NCI-H748 treated with DMSO at 0.1 percent for 48 hours (cell line): ENCODE measurements at regions not wholly inside any gene's neighbourhood (a gene's known extent, or its start where the extent isn't known, plus 50 kb on each side); places are given as distances from the start of the nearest gene placed in this dataset.

Experiments
- DNase-seq: peaks from one replicate; lab custom pipeline; 2025; lab: John Stamatoyannopoulos, UW

GRCh38 chr17:70654706-70655105 is 485.4 kb downstream of the KCNJ2 start:
- no peak for DNase-seq

GRCh38 chr17:70655176-70655958 is 486.0 kb downstream of the KCNJ2 start:
- no peak for DNase-seq

- DNase-seq, result no peak
Observed at GRCh38 chr17:70658317-70658716, 489.0 kb downstream of the KCNJ2 start.

- DNase-seq, result no peak
Observed at GRCh38 chr17:70658840-70659239, 489.5 kb downstream of the KCNJ2 start.

- peak; percentile 82 for DNase-seq
Observed at GRCh38 chr17:70661342-70662222, 492.2 kb downstream of the KCNJ2 start.

- no peak for DNase-seq
Observed at GRCh38 chr17:70668276-70668937, 499.1 kb downstream of the KCNJ2 start.

GRCh38 chr17:70668938-70669778 is 499.8 kb downstream of the KCNJ2 start:
- DNase-seq, result no peak

GRCh38 chr17:70674061-70674460 is 504.7 kb downstream of the KCNJ2 start:
- DNase-seq, result no peak

- DNase-seq, result no peak
Observed at GRCh38 chr17:70675070-70675590, 505.8 kb downstream of the KCNJ2 start.

- DNase-seq, result peak; percentile 25
Observed at GRCh38 chr17:70677783-70678647, 508.7 kb downstream of the KCNJ2 start.

- no peak for DNase-seq
Observed at GRCh38 chr17:70678889-70679288, 509.6 kb downstream of the KCNJ2 start.

- DNase-seq, result no peak
Observed at GRCh38 chr17:70683936-70684335, 514.6 kb downstream of the KCNJ2 start.

GRCh38 chr17:70687421-70687820 is 518.1 kb downstream of the KCNJ2 start:
- no peak for DNase-seq

- DNase-seq, result no peak
Observed at GRCh38 chr17:70691150-70691549, 521.8 kb downstream of the KCNJ2 start.

GRCh38 chr17:70699408-70699807 is 530.1 kb downstream of the KCNJ2 start:
- no peak for DNase-seq

- DNase-seq, result no peak
Observed at GRCh38 chr17:70702683-70703255, 533.4 kb downstream of the KCNJ2 start.

GRCh38 chr17:70709596-70709995 is 540.3 kb downstream of the KCNJ2 start:
- no peak for DNase-seq

GRCh38 chr17:70713694-70714093 is 544.4 kb downstream of the KCNJ2 start:
- DNase-seq, result no peak

GRCh38 chr17:70716551-70716950 is 547.2 kb downstream of the KCNJ2 start:
- DNase-seq, result no peak

GRCh38 chr17:70717042-70717441 is 547.7 kb downstream of the KCNJ2 start:
- DNase-seq, result no peak
